HEK293T (cell line): ENCODE measurements at regions not wholly inside any gene's neighbourhood (a gene's known extent, or its start where the extent isn't known, plus 50 kb on each side); places are given as distances from the start of the nearest gene placed in this dataset.
"Not testable (repeated sequence)": the region's sequence is repeated elsewhere in the genome, so short reads cannot be mapped to it uniquely, and the experiment has no call there.

Source experiments
- CTCF ChIA-PET: fragments of 350-600 bp; formaldehyde crosslinking; extraction: SDS; loops from one replicate; lab custom pipeline; 2021; ENCODE audit warnings: antibody characterized with exemption, inconsistent platforms; lab: Yijun Ruan, JAX
- POLR2A ChIA-PET: fragments of 350-600 bp; formaldehyde crosslinking; extraction: SDS; loops from one replicate; lab custom pipeline; 2020; ENCODE audit warnings: antibody characterized with exemption, inconsistent platforms; lab: Yijun Ruan, JAX
- DNase-seq: peaks from one replicate; pipeline ENCODE4 v3.0.0; 2012; ENCODE audit warnings: mixed read lengths; ENCODE audit errors: extremely low spot score
- ARNT ChIP-seq: fragments of 450-650 bp; IDR thresholded peaks from 2 replicates; pipeline ENCODE4 v1.6.1; 2017; ENCODE audit warnings: mild to moderate bottlenecking
- BHLHE40 ChIP-seq: fragments of 450-650 bp; IDR thresholded peaks from 2 replicates; pipeline ENCODE4 v1.6.1; 2016; ENCODE audit warnings: mild to moderate bottlenecking, moderate library complexity, borderline replicate concordance
- CTBP1 ChIP-seq: fragments of 450-650 bp; IDR thresholded peaks from 2 replicates; pipeline ENCODE4 v1.6.1; 2016; ENCODE audit warnings: borderline replicate concordance
- ELF4 ChIP-seq: fragments of 450-650 bp; IDR thresholded peaks from 2 replicates; pipeline ENCODE4 v1.6.1; 2017; ENCODE audit warnings: antibody characterized with exemption
- FOXA1 ChIP-seq: fragments of 450-650 bp; IDR thresholded peaks from 2 replicates; pipeline ENCODE4 v1.6.1; 2016; ENCODE audit warnings: mild to moderate bottlenecking
- FOXK2 ChIP-seq: fragments of 450-650 bp; IDR thresholded peaks from 2 replicates; pipeline ENCODE4 v1.6.1; 2016; ENCODE audit warnings: mild to moderate bottlenecking
- FOXM1 ChIP-seq: fragments of 450-650 bp; IDR thresholded peaks from 2 replicates; pipeline ENCODE4 v1.6.1; 2017; ENCODE audit warnings: mild to moderate bottlenecking, borderline replicate concordance
- HDGF ChIP-seq: fragments of 450-650 bp; IDR thresholded peaks from 2 replicates; pipeline ENCODE4 v1.6.1; 2017; ENCODE audit warnings: antibody characterized with exemption, borderline replicate concordance
- L3MBTL2 ChIP-seq: fragments of 450-650 bp; conservative IDR thresholded peaks from 2 replicates; pipeline ENCODE4 v1.6.1; 2016; ENCODE audit warnings: mild to moderate bottlenecking
- LEF1 ChIP-seq: fragments of 450-650 bp; IDR thresholded peaks from 2 replicates; pipeline ENCODE4 v1.6.1; 2017; ENCODE audit warnings: mild to moderate bottlenecking, borderline replicate concordance
- NFRKB ChIP-seq: fragments of 450-650 bp; IDR thresholded peaks from 2 replicates; pipeline ENCODE4 v1.6.1; 2016; ENCODE audit warnings: mild to moderate bottlenecking, moderate library complexity
- PKNOX1 ChIP-seq: fragments of 450-650 bp; IDR thresholded peaks from 2 replicates; pipeline ENCODE4 v1.6.1; 2016
- SP1 ChIP-seq: fragments of 450-650 bp; IDR thresholded peaks from 2 replicates; pipeline ENCODE4 v1.6.1; 2017
- SUZ12 ChIP-seq: fragments of 450-650 bp; IDR thresholded peaks from 2 replicates; pipeline ENCODE4 v1.6.1; 2016; ENCODE audit warnings: mild to moderate bottlenecking
- TARDBP ChIP-seq: fragments of 450-650 bp; IDR thresholded peaks from 2 replicates; pipeline ENCODE4 v1.6.1; 2016
- ZNF384 ChIP-seq: fragments of 450-650 bp; IDR thresholded peaks from 2 replicates; pipeline ENCODE4 v1.6.1; 2016

- TF ChIP-seq SUZ12 (no peak), ELF4 (no peak), TARDBP (no peak), CTBP1 (no peak), L3MBTL2 (no peak), FOXK2 (no peak), BHLHE40 (no peak), HDGF (no peak), FOXM1 (no peak)
- ChIA-PET POLR2A (no interaction called here), CTCF (no interaction called here)
- DNase-seq = no peak
Measured at GRCh38 chr1:43021547-43022474, 63.1 kb upstream of the SLC2A1 start.

DNA sequence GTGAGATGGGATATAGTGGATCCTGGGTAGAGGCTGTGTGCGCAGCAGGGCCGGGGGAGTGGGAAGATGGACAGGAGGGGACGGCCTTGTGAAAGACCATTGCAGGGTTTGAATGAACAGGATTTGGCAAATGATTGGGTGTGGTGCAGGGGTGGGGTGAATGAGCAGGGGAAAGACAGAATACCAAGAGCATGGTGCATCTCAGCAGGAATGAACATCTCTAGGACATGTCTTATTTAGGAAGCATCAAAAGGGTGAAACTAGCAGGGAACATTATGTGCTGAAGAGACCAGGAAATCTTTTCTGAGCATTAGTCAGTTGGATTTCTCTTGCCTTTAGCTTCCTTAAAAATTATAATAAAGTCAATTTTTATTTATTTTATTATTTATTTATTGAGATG is 60.6 kb upstream of the SLC2A1 start:
- POLR2A ChIA-PET = no interaction called here
- DNase-seq = no peak
- CTCF ChIA-PET = no interaction called here
- no peak for TF ChIP-seq TARDBP
- TF ChIP-seq ARNT = no peak
- no peak for TF ChIP-seq HDGF
- no peak for TF ChIP-seq FOXK2
- no peak for TF ChIP-seq SUZ12
- TF ChIP-seq PKNOX1 = no peak
- TF ChIP-seq FOXA1 = no peak

- ChIA-PET POLR2A (no interaction called here), CTCF (no interaction called here)
- no peak for DNase-seq
- TF ChIP-seq ELF4 (no peak), TARDBP (no peak), CTBP1 (no peak), SP1 (no peak), FOXK2 (no peak), ARNT (no peak), HDGF (no peak), PKNOX1 (no peak), L3MBTL2 (no peak), NFRKB (no peak), BHLHE40 (no peak), FOXM1 (no peak), SUZ12 (no peak), FOXA1 (no peak), ZNF384 (no peak), LEF1 (no peak)
Measured at GRCh38 chr1:43018121-43018520, 59.5 kb upstream of the SLC2A1 start.

DNA sequence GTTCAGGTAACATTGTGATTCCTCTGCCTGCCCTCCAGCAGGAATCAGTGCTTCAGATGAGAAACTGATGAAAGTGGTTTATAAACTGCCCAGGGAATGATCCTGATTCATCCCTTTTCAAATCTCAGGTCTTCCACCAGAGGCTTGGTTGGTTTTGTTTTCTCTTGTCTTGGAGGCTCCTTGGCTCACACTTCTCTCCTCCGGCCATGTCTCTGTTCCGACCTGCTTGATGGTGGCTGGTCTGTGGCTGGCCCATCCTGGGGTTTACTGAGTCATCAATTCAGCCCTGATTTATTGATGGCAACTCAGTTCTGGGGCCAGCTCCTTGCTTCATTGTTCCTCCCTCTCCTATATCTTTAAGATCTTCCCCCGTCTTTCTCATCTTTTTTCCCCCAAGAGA is 56.6 kb upstream of the SLC2A1 start:
- POLR2A ChIA-PET = no interaction called here
- no peak for TF ChIP-seq SP1
- TF ChIP-seq FOXA1 = no peak
- no peak for TF ChIP-seq SUZ12
- no peak for TF ChIP-seq LEF1
- TF ChIP-seq FOXK2 = no peak
- TF ChIP-seq BHLHE40 = no peak
- TF ChIP-seq FOXM1 = no peak
- TF ChIP-seq PKNOX1 = no peak
- no peak for TF ChIP-seq HDGF
- TF ChIP-seq ARNT = no peak
- no peak for TF ChIP-seq ZNF384
- no peak for TF ChIP-seq TARDBP
- TF ChIP-seq NFRKB = no peak
- TF ChIP-seq CTBP1 = no peak
- TF ChIP-seq ELF4 = no peak
- TF ChIP-seq L3MBTL2 = no peak
- CTCF ChIA-PET = no interaction called here

DNA sequence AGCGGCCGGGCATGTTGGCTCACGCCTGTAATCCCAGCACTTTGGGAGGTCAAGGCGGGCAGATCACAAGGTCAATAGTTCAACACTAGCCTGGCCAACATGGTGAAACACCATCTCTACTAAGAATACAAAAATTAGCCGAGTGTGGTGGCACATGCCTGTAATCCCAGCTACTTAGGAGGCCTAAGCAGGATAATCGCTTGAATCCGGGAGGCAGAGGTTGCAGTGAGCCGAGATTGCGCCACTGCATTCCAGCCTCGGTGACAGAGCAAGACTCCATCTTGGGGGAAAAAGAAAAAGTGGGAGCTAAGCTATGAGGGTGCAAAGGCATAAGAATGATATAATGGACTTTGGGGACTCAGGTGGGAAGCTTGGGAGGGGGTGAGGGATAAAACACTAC is 55.9 kb upstream of the SLC2A1 start:
- POLR2A ChIA-PET, DNase-seq, CTCF ChIA-PET: not testable (repeated sequence)

More for the DNA sequence above, 56.6 kb upstream of the SLC2A1 start:
- no peak for DNase-seq

GRCh38 chr1:43011020-43011419 is 52.4 kb upstream of the SLC2A1 start:
- ChIA-PET CTCF (no interaction called here), POLR2A (no interaction called here)
- DNase-seq = no peak
- TF ChIP-seq PKNOX1 = no peak
- TF ChIP-seq SUZ12 = no peak
- TF ChIP-seq FOXA1 = no peak
- no peak for TF ChIP-seq ZNF384
- TF ChIP-seq CTBP1 = no peak
- no peak for TF ChIP-seq ARNT
- TF ChIP-seq FOXM1 = no peak
- no peak for TF ChIP-seq TARDBP
- TF ChIP-seq L3MBTL2 = no peak
- no peak for TF ChIP-seq FOXK2
- TF ChIP-seq SP1 = no peak
- TF ChIP-seq HDGF = no peak
- no peak for TF ChIP-seq ELF4
- no peak for TF ChIP-seq NFRKB
- TF ChIP-seq LEF1 = no peak
- TF ChIP-seq BHLHE40 = no peak
